ENCODE measurements at regions not wholly inside any gene's neighbourhood (a gene's known extent, or its start where the extent isn't known, plus 50 kb on each side); places are given as distances from the start of the nearest gene placed in this dataset.

DNA sequence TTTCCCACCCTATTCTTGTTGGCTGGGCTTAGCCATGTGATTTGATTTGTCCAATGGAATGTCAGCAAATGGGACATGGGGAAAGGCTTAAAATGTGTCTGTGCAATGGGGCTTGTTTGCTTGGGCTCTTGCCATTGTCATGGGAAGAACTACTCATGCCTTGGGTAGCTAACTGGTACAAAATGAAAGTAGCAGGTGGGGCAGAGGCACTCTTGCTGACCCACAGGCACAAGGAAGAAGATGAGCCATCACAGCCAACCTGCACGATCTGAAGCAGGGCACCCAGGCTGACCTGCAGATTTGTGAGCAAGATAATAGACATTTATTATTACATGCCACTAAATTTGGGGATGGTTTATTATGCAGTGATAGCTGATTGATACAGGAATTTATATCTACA lies 305.9 kb upstream of the CAMK1G start:
- in situ Hi-C loops (cut with HindIII; ENCODE audit: low sequenced_read_pairs) = no loop called here
- TF ChIP-seq, protein P1, sequence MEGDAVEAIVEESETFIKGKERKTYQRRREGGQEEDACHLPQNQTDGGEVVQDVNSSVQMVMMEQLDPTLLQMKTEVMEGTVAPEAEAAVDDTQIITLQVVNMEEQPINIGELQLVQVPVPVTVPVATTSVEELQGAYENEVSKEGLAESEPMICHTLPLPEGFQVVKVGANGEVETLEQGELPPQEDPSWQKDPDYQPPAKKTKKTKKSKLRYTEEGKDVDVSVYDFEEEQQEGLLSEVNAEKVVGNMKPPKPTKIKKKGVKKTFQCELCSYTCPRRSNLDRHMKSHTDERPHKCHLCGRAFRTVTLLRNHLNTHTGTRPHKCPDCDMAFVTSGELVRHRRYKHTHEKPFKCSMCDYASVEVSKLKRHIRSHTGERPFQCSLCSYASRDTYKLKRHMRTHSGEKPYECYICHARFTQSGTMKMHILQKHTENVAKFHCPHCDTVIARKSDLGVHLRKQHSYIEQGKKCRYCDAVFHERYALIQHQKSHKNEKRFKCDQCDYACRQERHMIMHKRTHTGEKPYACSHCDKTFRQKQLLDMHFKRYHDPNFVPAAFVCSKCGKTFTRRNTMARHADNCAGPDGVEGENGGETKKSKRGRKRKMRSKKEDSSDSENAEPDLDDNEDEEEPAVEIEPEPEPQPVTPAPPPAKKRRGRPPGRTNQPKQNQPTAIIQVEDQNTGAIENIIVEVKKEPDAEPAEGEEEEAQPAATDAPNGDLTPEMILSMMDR (IDR thresholded peaks at IDR 0.05; ENCODE audit: low read depth, low read length, missing control alignments) = no peak
- no peak for DNase-seq (ENCODE audit: low read depth)
- H3K4me3 ChIP-seq (ENCODE audit: low read depth, low read length) = no peak overlapping the region

DNA sequence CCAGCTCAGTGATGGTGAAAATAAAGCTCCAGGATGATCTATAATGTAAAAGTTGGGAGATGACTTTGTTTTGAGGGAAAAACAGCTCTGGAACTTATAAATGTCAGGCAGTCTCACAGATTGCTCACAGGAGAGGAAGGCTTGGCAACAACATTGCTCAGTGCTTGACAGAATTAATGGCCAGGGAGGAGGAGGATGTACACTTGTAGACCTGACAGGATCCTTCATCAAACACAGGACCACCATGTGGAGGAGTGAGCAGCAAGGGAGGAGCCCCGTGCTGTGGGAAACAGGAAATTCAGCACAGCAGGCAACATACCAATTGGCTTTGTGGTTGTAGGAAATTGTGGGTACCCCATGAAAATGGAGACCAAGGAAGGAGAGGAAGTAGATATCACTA lies 291.8 kb upstream of the CAMK1G start:
- DNase-seq (ENCODE audit: low read depth) = peak; percentile 19
- H3K4me3 ChIP-seq (ENCODE audit: low read depth, low read length) = no peak overlapping the region
- TF ChIP-seq, protein P1 (IDR thresholded peaks at IDR 0.05; ENCODE audit: low read depth, low read length, missing control alignments) = no peak
- in situ Hi-C loops (cut with HindIII; ENCODE audit: low sequenced_read_pairs) = no loop called here

DNA sequence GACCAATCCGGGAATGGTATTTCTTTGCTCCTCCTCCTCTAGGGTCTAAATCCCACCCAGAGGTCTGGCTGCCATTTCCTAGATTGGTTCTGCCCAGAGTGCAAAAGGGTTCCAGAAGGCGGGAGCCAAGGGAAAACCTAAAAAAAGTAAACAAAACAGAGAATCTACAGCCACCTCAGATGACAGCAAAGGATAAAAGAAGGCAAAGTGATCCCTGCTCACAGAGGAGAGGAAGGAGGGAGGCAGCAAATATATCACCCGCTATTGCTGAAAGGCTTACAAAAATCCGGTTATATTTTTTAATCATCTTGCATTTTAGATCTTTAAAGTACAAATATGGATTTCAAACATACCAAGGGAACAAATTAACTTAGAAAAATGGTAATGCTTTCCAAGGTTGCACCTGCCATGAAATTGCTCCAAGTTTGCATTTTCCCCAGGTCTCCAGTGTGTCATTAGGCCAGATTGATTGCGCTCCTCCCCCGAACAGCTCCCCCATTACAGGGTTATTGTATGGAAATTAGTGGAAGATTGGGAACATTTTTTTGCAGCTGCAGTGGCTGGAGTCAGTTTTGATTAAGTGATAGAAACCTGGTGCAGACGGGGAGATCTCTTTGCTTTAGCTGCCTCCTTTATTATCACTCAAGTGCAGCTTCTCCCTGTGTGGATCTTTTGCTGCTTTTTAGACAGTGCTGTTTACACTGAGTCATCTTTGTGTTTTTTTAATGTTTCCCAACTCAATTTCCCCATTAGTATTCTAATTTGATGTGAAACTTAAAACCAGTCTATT lies 280.5 kb upstream of the CAMK1G start:
- in situ Hi-C loops (cut with HindIII; ENCODE audit: low sequenced_read_pairs) = no loop called here
- DNase-seq (ENCODE audit: low read depth) = no peak
- no peak overlapping the region for H3K4me3 ChIP-seq (ENCODE audit: low read depth, low read length)
- TF ChIP-seq, protein P1 (IDR thresholded peaks at IDR 0.05; ENCODE audit: low read depth, low read length, missing control alignments) = no peak

DNA sequence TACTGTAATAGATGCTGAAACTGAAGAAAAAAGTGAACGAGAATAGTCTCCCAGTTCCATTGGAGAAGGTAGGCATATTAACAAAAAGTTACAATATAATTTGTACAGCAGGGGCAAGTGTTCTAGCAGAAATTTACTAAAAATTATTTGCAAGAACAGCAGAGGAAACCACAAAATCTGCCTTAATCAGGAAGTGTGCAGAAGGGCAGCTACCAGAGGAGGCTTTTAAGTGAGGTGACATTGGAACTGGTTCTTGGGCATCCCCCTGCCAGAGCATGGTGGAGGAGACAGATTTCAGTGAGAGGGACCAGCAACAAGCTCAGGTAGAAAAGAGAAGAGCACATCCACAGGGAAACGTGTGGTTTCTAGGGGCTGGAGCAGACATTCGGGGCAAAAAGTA lies 279.3 kb upstream of the CAMK1G start:
- no peak overlapping the region for H3K4me3 ChIP-seq (ENCODE audit: low read depth, low read length)
- DNase-seq (ENCODE audit: low read depth) = no peak
- in situ Hi-C loops (cut with HindIII; ENCODE audit: low sequenced_read_pairs) = no loop called here
- TF ChIP-seq, protein P1 (IDR thresholded peaks at IDR 0.05; ENCODE audit: low read depth, low read length, missing control alignments) = no peak

DNA sequence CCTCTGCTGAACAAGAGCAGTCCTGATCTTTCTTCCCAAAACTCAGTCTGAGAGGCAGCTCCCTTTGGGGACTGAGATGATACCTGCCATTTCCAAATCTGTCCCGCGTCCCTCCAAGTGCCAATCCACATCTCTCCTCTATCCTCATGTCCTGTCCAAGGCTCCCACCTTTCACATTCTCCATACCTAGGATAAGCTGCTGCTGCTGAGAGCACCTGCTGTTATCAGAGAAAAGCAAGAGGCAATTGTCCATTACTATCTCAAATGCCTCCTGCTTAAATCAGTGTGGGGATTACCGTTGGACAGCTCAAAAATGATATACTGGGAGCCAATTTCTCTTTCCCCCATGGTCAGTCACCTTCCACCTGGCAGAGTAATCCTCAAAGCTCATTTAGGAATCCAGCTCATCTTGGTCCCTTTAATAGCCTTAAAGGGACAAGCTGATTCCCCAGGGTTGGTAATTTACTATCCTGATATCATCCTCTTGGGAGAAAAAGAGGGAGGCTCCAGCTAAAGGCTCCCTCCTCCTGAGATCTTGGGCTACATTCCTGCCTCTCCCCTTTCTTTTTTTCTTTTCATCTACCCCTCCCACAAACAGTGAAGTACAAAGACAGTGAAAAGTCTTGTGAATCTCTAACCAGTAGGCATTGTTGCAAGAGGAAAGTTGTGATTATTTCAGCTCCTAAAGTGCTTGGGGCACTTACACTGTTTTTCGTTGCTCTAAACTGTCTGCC lies 278.1 kb upstream of the CAMK1G start:
- no peak for DNase-seq (ENCODE audit: low read depth)
- in situ Hi-C loops (cut with HindIII; ENCODE audit: low sequenced_read_pairs) = no loop called here
- H3K4me3 ChIP-seq (ENCODE audit: low read depth, low read length) = no peak overlapping the region
- TF ChIP-seq, protein P1 (IDR thresholded peaks at IDR 0.05; ENCODE audit: low read depth, low read length, missing control alignments) = no peak

DNA sequence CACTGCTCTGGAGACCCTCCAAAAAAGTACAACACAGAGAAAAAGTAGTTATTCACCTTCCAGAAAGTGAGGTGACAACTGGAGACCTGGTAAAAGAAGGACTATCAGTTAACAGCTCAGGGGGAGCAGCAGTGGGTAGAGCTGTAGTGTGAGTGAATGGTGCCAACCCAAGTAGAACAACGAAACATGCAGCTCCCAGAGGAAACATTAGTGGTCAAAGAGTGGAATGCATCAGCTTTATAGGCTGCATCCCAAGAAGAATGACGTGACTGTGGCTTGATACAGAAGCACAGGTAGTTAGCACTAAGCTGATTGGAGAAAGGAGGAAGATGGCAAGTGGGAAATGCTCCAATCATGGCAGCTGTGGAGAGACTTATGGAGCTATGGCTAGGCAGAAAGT lies 275.7 kb upstream of the CAMK1G start:
- no peak for DNase-seq (ENCODE audit: low read depth)
- in situ Hi-C loops (cut with HindIII; ENCODE audit: low sequenced_read_pairs) = no loop called here
- no peak overlapping the region for H3K4me3 ChIP-seq (ENCODE audit: low read depth, low read length)
- TF ChIP-seq, protein P1 (IDR thresholded peaks at IDR 0.05; ENCODE audit: low read depth, low read length, missing control alignments) = no peak

Measured in astrocyte of the cerebellum (primary cell).